OCI-LY7 (cell line): ENCODE measurements at regions not wholly inside any gene's neighbourhood (a gene's known extent, or its start where the extent isn't known, plus 50 kb on each side); places are given as distances from the start of the nearest gene placed in this dataset.

Source experiments
- BruUV-seq: library from RNA; stranded (reverse); fragments of 400-500 nt; replicated peaks from 2 replicates; lab custom pipeline; 2021; lab: Mats Ljungman, UMichigan
- CTCF ChIA-PET: fragments of 300-600 bp; sonication (Branson Sonifier 250); formaldehyde crosslinking; loops from one replicate; lab custom pipeline; 2022; ENCODE audit warnings: antibody characterized with exemption; ENCODE audit not compliant: unreplicated experiment; lab: Charles Lee
- POLR2A ChIA-PET: fragments of 300-600 bp; sonication (Branson Sonifier 250); formaldehyde crosslinking; loops from one replicate; lab custom pipeline; 2022; ENCODE audit warnings: antibody characterized with exemption; lab: Charles Lee
- DNase-seq: peaks from one replicate; pipeline ENCODE4 v3.0.0-alpha.2; 2015; ENCODE audit warnings: low spot score
- H2AFZ ChIP-seq: fragments of 200-600 bp; sonication (generic), shearing (Covaris generic); 2 replicates; pipeline ENCODE4 v1.6.1; 2014; ENCODE audit warnings: mild to moderate bottlenecking, antibody characterized with exemption, low read length, moderate library complexity
- H3K27ac ChIP-seq: fragments of 200-600 bp; sonication (generic); 2 replicates; pipeline ENCODE4 v1.5.1; 2014; ENCODE audit warnings: mixed run types, low read depth, mild to moderate bottlenecking, moderate library complexity, low read length, inconsistent platforms; ENCODE audit not compliant: poor library complexity, severe bottlenecking
- H3K36me3 ChIP-seq: fragments of 200-600 bp; sonication (generic); 2 replicates; pipeline ENCODE4 v1.6.1; 2014; ENCODE audit warnings: mild to moderate bottlenecking, antibody characterized with exemption, low read length, moderate library complexity, mixed read lengths; ENCODE audit not compliant: insufficient read depth
- H3K4me1 ChIP-seq: fragments of 200-600 bp; sonication (generic); 2 replicates; pipeline ENCODE4 v1.5.1; 2014; ENCODE audit warnings: mild to moderate bottlenecking, low read length; ENCODE audit not compliant: insufficient read depth, poor library complexity, severe bottlenecking
- H3K4me2 ChIP-seq: fragments of 200-600 bp; sonication (generic); 2 replicates; pipeline ENCODE4 v1.6.1; 2014; ENCODE audit warnings: mild to moderate bottlenecking, low read length
- H3K4me3 ChIP-seq: fragments of 200-600 bp; sonication (generic); 2 replicates; pipeline ENCODE4 v1.5.1; 2014; ENCODE audit warnings: mild to moderate bottlenecking, low read depth, low read length; ENCODE audit not compliant: poor library complexity, severe bottlenecking
- H3K79me2 ChIP-seq: fragments of 200-600 bp; sonication (generic); 2 replicates; pipeline ENCODE4 v1.6.1; 2016; ENCODE audit warnings: low read depth, mild to moderate bottlenecking, low read length, moderate library complexity, mixed read lengths; ENCODE audit not compliant: insufficient read depth
- H3K9me2 ChIP-seq: fragments of 200-600 bp; sonication (generic); 2 replicates; pipeline ENCODE4 v1.6.1; 2016; ENCODE audit warnings: mild to moderate bottlenecking, low read length, mixed read lengths; ENCODE audit not compliant: insufficient read depth
- H3K9me3 ChIP-seq: fragments of 200-600 bp; sonication (generic); 2 replicates; pipeline ENCODE4 v1.6.1; 2014; ENCODE audit warnings: mild to moderate bottlenecking, mixed run types, low read length, mixed read lengths
- H4K20me1 ChIP-seq: fragments of 200-600 bp; sonication (generic); 2 replicates; pipeline ENCODE4 v1.6.1; 2014; ENCODE audit warnings: mild to moderate bottlenecking, antibody characterized with exemption, low read length, moderate library complexity, mixed read lengths; ENCODE audit not compliant: insufficient read depth
- EZH2phosphoT487 ChIP-seq: fragments of 200-600 bp; sonication (generic); IDR thresholded peaks from 2 replicates; pipeline ENCODE4 v1.6.1; 2018; ENCODE audit warnings: low read depth, borderline replicate concordance, mild to moderate bottlenecking, mixed run types, antibody characterized with exemption, low read length, moderate library complexity, mixed read lengths
- intact Hi-C: fragments of 100-400 bp; cut with micrococcal nuclease; formaldehyde crosslinking; loops from one replicate; pipeline ENCODE4 v1.10.0; 2022; ENCODE audit not compliant: unreplicated experiment
- TF ChIP-seq, protein P1 (sequence below): fragments of 200-600 bp; sonication (generic); conservative IDR thresholded peaks from 2 replicates; pipeline ENCODE4 v1.5.1; 2014; ENCODE audit warnings: mild to moderate bottlenecking, antibody characterized with exemption, low read length, moderate library complexity, mixed read lengths

DNA sequence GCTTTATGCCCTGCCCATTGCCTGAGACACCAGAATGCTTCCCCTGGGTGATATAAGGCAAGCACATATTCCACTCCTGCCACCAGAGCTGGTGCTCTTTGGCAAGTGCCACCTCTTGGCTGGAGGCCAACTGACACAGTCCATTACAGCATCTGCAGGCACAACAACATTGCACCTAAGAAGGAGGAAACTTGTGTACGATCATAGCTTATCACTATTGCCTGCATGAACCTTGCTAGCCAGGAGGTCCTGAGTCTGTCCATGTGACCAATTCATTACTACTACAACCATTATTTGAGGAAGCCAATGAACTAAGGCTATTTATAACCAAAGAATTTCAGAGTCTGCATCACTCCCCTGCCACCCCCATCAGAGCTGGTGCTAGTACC is 119.8 kb upstream of the SCAF11 start:
- no peaks in the 10 kb centered on the region for H4K20me1 ChIP-seq
- POLR2A ChIA-PET: interaction anchor here (0.6 to 2.1 kb wide), 6 partner anchors 8 to 548 kb away, joined by 3 to 6 read pairs (median 3); no protein-coding TSS in a partner anchor
- no peaks in the 10 kb centered on the region for H3K79me2 ChIP-seq
- no TSS peak for BruUV-seq
- peaks cover 24% of the 10 kb centered on the region; the same call in 1 of the 2 replicates for H3K9me3 ChIP-seq
- H3K27ac ChIP-seq: peak overlapping the region; percentile 92
- H2AFZ ChIP-seq: peak overlapping the region; percentile 90
- CTCF ChIA-PET: interaction anchor here (1.3 to 1.6 kb wide), 2 partner anchors 15 to 160 kb away, joined by 3 to 4 read pairs; no protein-coding TSS in a partner anchor
- intact Hi-C loops: loop anchor here (2.0 kb wide), 1 partner anchor 109 kb away; no protein-coding TSS in a partner anchor
- H3K4me2 ChIP-seq: peak overlapping the region; percentile 61
- H3K4me1 ChIP-seq: peaks cover 56% of the 10 kb centered on the region
- DNase-seq: peak; percentile 58
- TF ChIP-seq, protein P1, sequence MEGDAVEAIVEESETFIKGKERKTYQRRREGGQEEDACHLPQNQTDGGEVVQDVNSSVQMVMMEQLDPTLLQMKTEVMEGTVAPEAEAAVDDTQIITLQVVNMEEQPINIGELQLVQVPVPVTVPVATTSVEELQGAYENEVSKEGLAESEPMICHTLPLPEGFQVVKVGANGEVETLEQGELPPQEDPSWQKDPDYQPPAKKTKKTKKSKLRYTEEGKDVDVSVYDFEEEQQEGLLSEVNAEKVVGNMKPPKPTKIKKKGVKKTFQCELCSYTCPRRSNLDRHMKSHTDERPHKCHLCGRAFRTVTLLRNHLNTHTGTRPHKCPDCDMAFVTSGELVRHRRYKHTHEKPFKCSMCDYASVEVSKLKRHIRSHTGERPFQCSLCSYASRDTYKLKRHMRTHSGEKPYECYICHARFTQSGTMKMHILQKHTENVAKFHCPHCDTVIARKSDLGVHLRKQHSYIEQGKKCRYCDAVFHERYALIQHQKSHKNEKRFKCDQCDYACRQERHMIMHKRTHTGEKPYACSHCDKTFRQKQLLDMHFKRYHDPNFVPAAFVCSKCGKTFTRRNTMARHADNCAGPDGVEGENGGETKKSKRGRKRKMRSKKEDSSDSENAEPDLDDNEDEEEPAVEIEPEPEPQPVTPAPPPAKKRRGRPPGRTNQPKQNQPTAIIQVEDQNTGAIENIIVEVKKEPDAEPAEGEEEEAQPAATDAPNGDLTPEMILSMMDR: 0 out of 2 replicates have a peak, but pooled peaks have one; percentile 23
- TF ChIP-seq EZH2phosphoT487: no peak
- peaks cover 5% of the 10 kb centered on the region; the same call in 1 of the 2 replicates for H3K36me3 ChIP-seq
- H3K9me2 ChIP-seq: no peaks in the 10 kb centered on the region
- H3K4me3 ChIP-seq: no peak overlapping the region

DNA sequence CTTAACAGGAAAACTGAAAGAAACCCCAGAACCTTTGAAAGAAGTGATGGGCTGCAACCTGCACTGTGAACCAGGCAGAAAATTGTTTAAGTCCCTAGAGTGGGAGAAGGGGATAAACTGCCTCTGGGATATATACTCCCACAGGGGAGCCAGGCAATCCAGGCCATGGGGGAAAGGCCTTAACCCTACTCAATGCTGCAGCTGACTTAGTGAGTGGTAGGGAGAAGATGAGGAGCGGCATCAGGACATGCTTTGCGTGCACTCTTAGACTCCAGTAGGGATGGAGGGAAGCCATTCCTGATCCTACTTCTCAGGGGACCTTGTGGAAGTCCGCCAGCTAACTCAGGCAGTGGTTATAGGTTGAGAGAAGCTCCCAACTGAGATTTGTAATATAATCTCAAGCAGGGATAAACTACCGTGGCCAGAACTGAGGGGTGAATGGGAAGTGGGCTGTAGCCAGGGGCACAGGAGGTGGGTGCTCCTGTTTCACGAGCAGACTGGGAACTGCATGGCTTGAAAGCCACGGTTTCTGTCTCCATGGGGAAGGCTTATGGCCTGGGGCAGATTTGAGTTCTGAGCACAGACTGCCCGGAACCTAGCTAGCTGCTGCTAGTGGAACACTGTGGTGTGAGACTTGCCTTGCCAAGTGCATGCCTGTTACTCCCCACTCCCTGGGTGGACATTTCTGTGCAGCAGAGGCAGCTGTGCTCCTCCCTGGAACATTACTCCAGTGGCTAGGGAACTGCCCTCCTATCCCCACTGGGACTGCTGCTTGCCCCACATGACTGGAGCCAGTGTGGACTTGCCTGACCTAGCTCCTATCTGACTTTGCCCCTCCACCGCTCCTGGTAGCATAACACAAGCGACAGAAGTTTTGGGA is 119.2 kb upstream of the SCAF11 start:
- TF ChIP-seq, protein P1: no peak
- TF ChIP-seq EZH2phosphoT487: no peak
- H3K9me2 ChIP-seq: no peaks in the 10 kb centered on the region
- peaks cover 5% of the 10 kb centered on the region; the same call in 1 of the 2 replicates for H3K36me3 ChIP-seq
- H3K4me1 ChIP-seq: peaks cover 56% of the 10 kb centered on the region
- DNase-seq: peak; percentile 12
- H3K79me2 ChIP-seq: no peaks in the 10 kb centered on the region
- ChIA-PET CTCF (interaction anchor here (0.5 to 1.6 kb wide), 3 partner anchors 15 to 160 kb away, joined by 3 to 4 read pairs (median 3); no protein-coding TSS in a partner anchor), POLR2A (interaction anchor here (0.6 to 2.1 kb wide), 6 partner anchors 9 to 549 kb away, joined by 3 to 6 read pairs (median 3); no protein-coding TSS in a partner anchor)
- peak overlapping the region; percentile 90 for H2AFZ ChIP-seq
- peak overlapping the region; percentile 92 for H3K27ac ChIP-seq
- BruUV-seq: no TSS peak
- H3K9me3 ChIP-seq: peaks cover 24% of the 10 kb centered on the region; the same call in 1 of the 2 replicates
- peak overlapping the region; percentile 27 for H3K4me3 ChIP-seq
- peak overlapping the region; percentile 61 for H3K4me2 ChIP-seq
- intact Hi-C loops: loop anchor here (2.0 to 5.0 kb wide), 3 partner anchors 109 to 158 kb away; partner anchors contain the start of genes SCAF11 and SLC38A1
- H4K20me1 ChIP-seq: no peaks in the 10 kb centered on the region
